ENCODE measurements at regions not wholly inside any gene's neighbourhood (a gene's known extent, or its start where the extent isn't known, plus 50 kb on each side); places are given as distances from the start of the nearest gene placed in this dataset.

- no peak for DNase-seq (ENCODE audit: low read depth, low spot score)
- Histone ChIP-seq H3K9me3 (ENCODE audit: control insufficient read depth, insufficient read depth, low read length) (no peaks in the 10 kb centered on the region), H3K27ac (ENCODE audit: low read depth, low read length) (no peak overlapping the region), H3K27me3 (ENCODE audit: control insufficient read depth, insufficient read depth, low read length) (peaks cover 2% of the 10 kb centered on the region), H3K4me3 (ENCODE audit: low read depth, low read length) (no peak overlapping the region)
- CTCF ChIA-PET = no interaction called here
- POLR2A ChIA-PET = no interaction called here
- no peak for TF ChIP-seq CTCF (IDR thresholded peaks at IDR 0.05; ENCODE audit: low read depth, low read length)
Measured at GRCh38 chr15:57767481-57767880, 61.0 kb downstream of the POLR2M start.

GRCh38 chr15:57769266-57769665, 62.8 kb downstream of the POLR2M start:
- Histone ChIP-seq H3K27me3 (ENCODE audit: control insufficient read depth, insufficient read depth, low read length) (peaks cover 2% of the 10 kb centered on the region), H3K27ac (ENCODE audit: low read depth, low read length) (no peak overlapping the region), H3K9me3 (ENCODE audit: control insufficient read depth, insufficient read depth, low read length) (no peaks in the 10 kb centered on the region), H3K4me3 (ENCODE audit: low read depth, low read length) (no peak overlapping the region)
- TF ChIP-seq CTCF (IDR thresholded peaks at IDR 0.05; ENCODE audit: low read depth, low read length) = no peak
- ChIA-PET CTCF (interaction anchor here (1.4 kb wide), 1 partner anchor 37 kb away, joined by 5 read pairs; no protein-coding TSS in a partner anchor), POLR2A (no interaction called here)
- peak; percentile 13 for DNase-seq (ENCODE audit: low read depth, low spot score)

- CTCF ChIA-PET = interaction anchor here (1.0 to 1.9 kb wide), 2 partner anchors 90 to 296 kb away, joined by 4 to 7 read pairs; no protein-coding TSS in a partner anchor
- Histone ChIP-seq H3K4me3 (ENCODE audit: low read depth, low read length) (no peak overlapping the region), H3K27ac (ENCODE audit: low read depth, low read length) (no peak overlapping the region), H3K27me3 (ENCODE audit: control insufficient read depth, insufficient read depth, low read length) (peaks cover 1% of the 10 kb centered on the region), H3K9me3 (ENCODE audit: control insufficient read depth, insufficient read depth, low read length) (no peaks in the 10 kb centered on the region)
- no peak for DNase-seq (ENCODE audit: low read depth, low spot score)
- TF ChIP-seq CTCF (IDR thresholded peaks at IDR 0.05; ENCODE audit: low read depth, low read length) = no peak
- POLR2A ChIA-PET = no interaction called here
Measured at GRCh38 chr15:57770495-57770894, 64.0 kb downstream of the POLR2M start.

GRCh38 chr15:57772223-57772957, 65.9 kb downstream of the POLR2M start:
- POLR2A ChIA-PET = no interaction called here
- CTCF ChIA-PET = interaction anchor here (1.9 kb wide), 1 partner anchor 88 kb away, joined by 7 read pairs; no protein-coding TSS in a partner anchor
- no peak for TF ChIP-seq CTCF (IDR thresholded peaks at IDR 0.05; ENCODE audit: low read depth, low read length)
- Histone ChIP-seq H3K9me3 (ENCODE audit: control insufficient read depth, insufficient read depth, low read length) (no peaks in the 10 kb centered on the region), H3K4me3 (ENCODE audit: low read depth, low read length) (no peak overlapping the region), H3K27ac (ENCODE audit: low read depth, low read length) (no peak overlapping the region), H3K27me3 (ENCODE audit: control insufficient read depth, insufficient read depth, low read length) (no peaks in the 10 kb centered on the region)
- DNase-seq (ENCODE audit: low read depth, low spot score) = no peak

GRCh38 chr15:57773051-57773450, 66.5 kb downstream of the POLR2M start:
- H3K27ac ChIP-seq (ENCODE audit: low read depth, low read length) = no peak overlapping the region
- TF ChIP-seq CTCF (IDR thresholded peaks at IDR 0.05; ENCODE audit: low read depth, low read length) = no peak
- H3K9me3 ChIP-seq (ENCODE audit: control insufficient read depth, insufficient read depth, low read length) = no peaks in the 10 kb centered on the region
- ChIA-PET CTCF (no interaction called here), POLR2A (no interaction called here)
- no peak for DNase-seq (ENCODE audit: low read depth, low spot score)
- H3K4me3 ChIP-seq (ENCODE audit: low read depth, low read length) = no peak overlapping the region
- H3K27me3 ChIP-seq (ENCODE audit: control insufficient read depth, insufficient read depth, low read length) = no peaks in the 10 kb centered on the region

Measured in AG04450 (cell line).